SK-N-SH (cell line): ENCODE measurements at regions not wholly inside any gene's neighbourhood (a gene's known extent, or its start where the extent isn't known, plus 50 kb on each side); places are given as distances from the start of the nearest gene placed in this dataset.

Experiments used
- CTCF ChIA-PET: fragments of 300-600, 350-600 bp; formaldehyde crosslinking; extraction: SDS; loops from one replicate; lab custom pipeline; 2021; lab: Yijun Ruan, JAX
- POLR2A ChIA-PET: fragments of 350-600 bp; sonication (Branson Sonifier 250); formaldehyde crosslinking; extraction: SDS; loops from one replicate; lab custom pipeline; 2020; ENCODE audit warnings: antibody characterized with exemption, inconsistent platforms; lab: Yijun Ruan, JAX
- DNase-seq: peaks from one replicate; pipeline ENCODE4 v3.0.0; 2012
- H2AFZ ChIP-seq: fragments of 200-600 bp; sonication (generic); 2 replicates; pipeline ENCODE4 v1.8.1; 2016; ENCODE audit warnings: antibody characterized with exemption, mild to moderate bottlenecking, low read depth
- H3F3A ChIP-seq: fragments of 200-600 bp; sonication (generic); replicated peaks from 2 replicates; pipeline ENCODE3; 2016; ENCODE audit warnings: antibody characterized with exemption, mild to moderate bottlenecking; ENCODE audit not compliant: insufficient read depth
- H3K27ac ChIP-seq, 2 experiments: fragments of 200-500 bp in 1 of 2; fragments of 200-600 bp in 1 of 2; sonication (Bioruptor generic) in 1 of 2; sonication (generic), shearing (Covaris generic) in 1 of 2; 2 replicates each; pipeline versions ENCODE4 v1.5.1 to v1.6.1; 2014 to 2016; ENCODE audit warnings: low read depth in 2 of 2, inconsistent platforms in 1 of 2, low read length in 1 of 2, mild to moderate bottlenecking in 1 of 2, mixed read lengths in 1 of 2
- H3K27me3 ChIP-seq: fragments of 200-600 bp; sonication (generic), shearing (Covaris generic); 2 replicates; pipeline ENCODE4 v1.6.1; 2016; ENCODE audit warnings: mixed run types; ENCODE audit not compliant: insufficient read depth
- H3K36me3 ChIP-seq, 2 experiments: fragments of 200-500 bp in 1 of 2; fragments of 200-600 bp in 1 of 2; sonication (Bioruptor generic) in 1 of 2; sonication (generic) in 1 of 2; replicated peaks in 1 of 2; 2 replicates each; pipeline versions ENCODE3 to v1.5.1; 2014 to 2016; ENCODE audit warnings: low read length in 1 of 2, mild to moderate bottlenecking in 1 of 2; ENCODE audit not compliant: insufficient read depth in 2 of 2, control insufficient read depth in 1 of 2
- H3K4me1 ChIP-seq, 2 experiments: fragments of 200-500 bp in 1 of 2; fragments of 200-600 bp in 1 of 2; sonication (Bioruptor generic) in 1 of 2; sonication (generic), shearing (Covaris generic) in 1 of 2; 2 replicates each; pipeline versions ENCODE4 v1.5.1 to v1.6.1; 2014 to 2016; ENCODE audit warnings: low read depth in 1 of 2, low read length in 1 of 2, mixed run types in 1 of 2; ENCODE audit not compliant: insufficient read depth in 2 of 2, control insufficient read depth in 1 of 2
- H3K4me2 ChIP-seq: fragments of 200-600 bp; sonication (generic), shearing (Covaris generic); 2 replicates; pipeline ENCODE4 v1.6.1; 2017; ENCODE audit warnings: mixed run types
- H3K4me3 ChIP-seq, 2 experiments: fragments of 200-500 bp in 1 of 2; fragments of 200-600 bp in 1 of 2; sonication (Bioruptor generic) in 1 of 2; sonication (generic), shearing (Covaris generic) in 1 of 2; 2 replicates each; pipeline versions ENCODE4 v1.5.1 to v1.8.1; 2014 to 2016; ENCODE audit warnings: low read depth in 2 of 2, inconsistent platforms in 1 of 2, low read length in 1 of 2, mild to moderate bottlenecking in 1 of 2, mixed read lengths in 1 of 2, moderate library complexity in 1 of 2
- H3K79me2 ChIP-seq: fragments of 200-600 bp; sonication (generic); 2 replicates; pipeline ENCODE4 v1.8.1; 2017; ENCODE audit warnings: mild to moderate bottlenecking; ENCODE audit not compliant: insufficient read depth
- H3K9ac ChIP-seq: fragments of 200-600 bp; sonication (generic); 2 replicates; pipeline ENCODE4 v1.6.1; 2017; ENCODE audit warnings: mixed run types
- H3K9me2 ChIP-seq: fragments of 200-600 bp; sonication (generic); 2 replicates; pipeline ENCODE4 v1.6.1; 2017; ENCODE audit warnings: mixed run types
- H3K9me3 ChIP-seq: fragments of 200-600 bp; sonication (generic); 2 replicates; pipeline ENCODE4 v1.6.1; 2017; ENCODE audit warnings: mixed run types, mild to moderate bottlenecking, moderate library complexity
- H4K20me1 ChIP-seq: fragments of 200-600 bp; sonication (generic); 2 replicates; pipeline ENCODE4 v1.6.1; 2017; ENCODE audit warnings: mild to moderate bottlenecking, mixed run types; ENCODE audit not compliant: insufficient read depth
- CTCF ChIP-seq: fragments of 200-600 bp; sonication (generic); IDR thresholded peaks from 2 replicates; pipeline ENCODE4 v1.6.1; 2017; ENCODE audit warnings: antibody characterized with exemption, mild to moderate bottlenecking, moderate library complexity
- ELF1 ChIP-seq: IDR thresholded peaks from 2 replicates; pipeline ENCODE4 v1.4.0; 2012
- EZH2phosphoT487 ChIP-seq: fragments of 200-600 bp; sonication (generic); IDR thresholded peaks from 2 replicates; pipeline ENCODE4 v1.6.1; 2017; ENCODE audit warnings: low read depth, mixed run types, mild to moderate bottlenecking, antibody characterized with exemption, moderate library complexity, borderline replicate concordance
- FOSL2 ChIP-seq: IDR thresholded peaks from 2 replicates; pipeline ENCODE4 v1.4.0; 2012; ENCODE audit warnings: low read depth, mild to moderate bottlenecking, moderate library complexity, borderline replicate concordance
- FOXJ3 ChIP-seq: sonication (generic); formaldehyde crosslinking; IDR thresholded peaks from 2 replicates; pipeline ENCODE4 v1.5.1; 2020; ENCODE audit warnings: mild to moderate bottlenecking, missing genetic modification reagents
- GABPA ChIP-seq: IDR thresholded peaks from 2 replicates; pipeline ENCODE4 v1.4.0; 2012; ENCODE audit warnings: low read depth, mild to moderate bottlenecking
- IRF3 ChIP-seq: fragments of 150-350 bp; IDR thresholded peaks from 2 replicates; pipeline ENCODE4 v1.6.1; 2016; ENCODE audit warnings: mild to moderate bottlenecking, low read depth, low read length
- MAX ChIP-seq: IDR thresholded peaks from 2 replicates; pipeline ENCODE4 v1.4.0; 2012; ENCODE audit warnings: low read depth
- NFIC ChIP-seq: IDR thresholded peaks from 2 replicates; pipeline ENCODE4 v1.4.0; 2012; ENCODE audit warnings: borderline replicate concordance
- POLR2AphosphoS5 ChIP-seq: IDR thresholded peaks from 2 replicates; pipeline ENCODE4 v1.6.1; 2012; ENCODE audit warnings: low read depth, low read length
- RAD21 ChIP-seq: IDR thresholded peaks from 2 replicates; pipeline ENCODE4 v1.6.1; 2012; ENCODE audit warnings: mild to moderate bottlenecking, low read length
- RFX5 ChIP-seq: IDR thresholded peaks from 2 replicates; pipeline ENCODE4 v1.6.1; 2012; ENCODE audit warnings: mild to moderate bottlenecking, improper control_type of control experiment, low read length
- RXRA ChIP-seq: IDR thresholded peaks from 2 replicates; pipeline ENCODE4 v1.4.0; 2012; ENCODE audit warnings: low read depth, mild to moderate bottlenecking, borderline replicate concordance
- TCF12 ChIP-seq: IDR thresholded peaks from 2 replicates; pipeline ENCODE4 v1.4.0; 2012
- WGBS: methylation state at CpG from one replicate; pipeline ENCODE4 v1.1.6; 2017; ENCODE audit warnings: low lambda C conversion rate; 5-methylcytosine and 5-hydroxymethylcytosine counted together
- TF ChIP-seq, protein P1 (sequence below): IDR thresholded peaks from 2 replicates; pipeline ENCODE4 v1.6.1; 2012; ENCODE audit warnings: mild to moderate bottlenecking, low read depth, low read length, moderate library complexity
- TF ChIP-seq, protein P2 (sequence below): IDR thresholded peaks from 2 replicates; pipeline ENCODE4 v1.4.0; 2012; ENCODE audit warnings: low read depth, borderline replicate concordance

- H3K79me2 ChIP-seq, result no peaks in the 10 kb centered on the region
- H3K9me2 ChIP-seq, result no peaks in the 10 kb centered on the region
- H3K27ac ChIP-seq, result no peak overlapping the region
- DNase-seq, result no peak
- 16% methylated on average over 2 of the region's 2 CpGs for WGBS
- no peak overlapping the region for H3K9ac ChIP-seq
- H3K27me3 ChIP-seq, result no peaks in the 10 kb centered on the region
- TF ChIP-seq RAD21, result no peak
- TF ChIP-seq, protein P1, sequence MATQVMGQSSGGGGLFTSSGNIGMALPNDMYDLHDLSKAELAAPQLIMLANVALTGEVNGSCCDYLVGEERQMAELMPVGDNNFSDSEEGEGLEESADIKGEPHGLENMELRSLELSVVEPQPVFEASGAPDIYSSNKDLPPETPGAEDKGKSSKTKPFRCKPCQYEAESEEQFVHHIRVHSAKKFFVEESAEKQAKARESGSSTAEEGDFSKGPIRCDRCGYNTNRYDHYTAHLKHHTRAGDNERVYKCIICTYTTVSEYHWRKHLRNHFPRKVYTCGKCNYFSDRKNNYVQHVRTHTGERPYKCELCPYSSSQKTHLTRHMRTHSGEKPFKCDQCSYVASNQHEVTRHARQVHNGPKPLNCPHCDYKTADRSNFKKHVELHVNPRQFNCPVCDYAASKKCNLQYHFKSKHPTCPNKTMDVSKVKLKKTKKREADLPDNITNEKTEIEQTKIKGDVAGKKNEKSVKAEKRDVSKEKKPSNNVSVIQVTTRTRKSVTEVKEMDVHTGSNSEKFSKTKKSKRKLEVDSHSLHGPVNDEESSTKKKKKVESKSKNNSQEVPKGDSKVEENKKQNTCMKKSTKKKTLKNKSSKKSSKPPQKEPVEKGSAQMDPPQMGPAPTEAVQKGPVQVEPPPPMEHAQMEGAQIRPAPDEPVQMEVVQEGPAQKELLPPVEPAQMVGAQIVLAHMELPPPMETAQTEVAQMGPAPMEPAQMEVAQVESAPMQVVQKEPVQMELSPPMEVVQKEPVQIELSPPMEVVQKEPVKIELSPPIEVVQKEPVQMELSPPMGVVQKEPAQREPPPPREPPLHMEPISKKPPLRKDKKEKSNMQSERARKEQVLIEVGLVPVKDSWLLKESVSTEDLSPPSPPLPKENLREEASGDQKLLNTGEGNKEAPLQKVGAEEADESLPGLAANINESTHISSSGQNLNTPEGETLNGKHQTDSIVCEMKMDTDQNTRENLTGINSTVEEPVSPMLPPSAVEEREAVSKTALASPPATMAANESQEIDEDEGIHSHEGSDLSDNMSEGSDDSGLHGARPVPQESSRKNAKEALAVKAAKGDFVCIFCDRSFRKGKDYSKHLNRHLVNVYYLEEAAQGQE, result no peak
- no peak for TF ChIP-seq MAX
- TF ChIP-seq TCF12, result no peak
- TF ChIP-seq POLR2AphosphoS5, result no peak
- no peak for TF ChIP-seq CTCF
- no peak for TF ChIP-seq IRF3
- TF ChIP-seq ELF1, result no peak
- TF ChIP-seq, protein P2, sequence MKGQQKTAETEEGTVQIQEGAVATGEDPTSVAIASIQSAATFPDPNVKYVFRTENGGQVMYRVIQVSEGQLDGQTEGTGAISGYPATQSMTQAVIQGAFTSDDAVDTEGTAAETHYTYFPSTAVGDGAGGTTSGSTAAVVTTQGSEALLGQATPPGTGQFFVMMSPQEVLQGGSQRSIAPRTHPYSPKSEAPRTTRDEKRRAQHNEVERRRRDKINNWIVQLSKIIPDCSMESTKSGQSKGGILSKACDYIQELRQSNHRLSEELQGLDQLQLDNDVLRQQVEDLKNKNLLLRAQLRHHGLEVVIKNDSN, result no peak
- no peak for TF ChIP-seq FOXJ3 (CRISPR knock-in tag)
- TF ChIP-seq FOSL2, result no peak
- no peak for TF ChIP-seq RFX5
- TF ChIP-seq NFIC, result no peak
- TF ChIP-seq RXRA, result no peak
- no peak for TF ChIP-seq EZH2phosphoT487
- no peak for TF ChIP-seq GABPA
- TF ChIP-seq, all 33 proteins: peak for 0
- CTCF ChIA-PET, result interaction anchor here (0.9 kb wide), 1 partner anchor 146 kb away, joined by 3 read pairs; no protein-coding TSS in a partner anchor
- no peak overlapping the region for H3K4me2 ChIP-seq
- POLR2A ChIA-PET, result no interaction called here
- no peak overlapping the region for H2AFZ ChIP-seq
- no peaks in the 10 kb centered on the region for H3F3A ChIP-seq
- no peaks in the 10 kb centered on the region; a peak in 1 of 4 replicates for H3K4me1 ChIP-seq
- H4K20me1 ChIP-seq, result no peaks in the 10 kb centered on the region
- H3K4me3 ChIP-seq, result no peak overlapping the region
- H3K9me3 ChIP-seq, result no peaks in the 10 kb centered on the region; the same call in 1 of the 2 replicates
- no peaks in the 10 kb centered on the region for H3K36me3 ChIP-seq
These were observed 110.8 kb upstream of the FSTL4 start for GRCh38 chr5:133723126-133723525.
